ENCODE measurements at regions not wholly inside any gene's neighbourhood (a gene's known extent, or its start where the extent isn't known, plus 50 kb on each side); places are given as distances from the start of the nearest gene placed in this dataset.

DNA sequence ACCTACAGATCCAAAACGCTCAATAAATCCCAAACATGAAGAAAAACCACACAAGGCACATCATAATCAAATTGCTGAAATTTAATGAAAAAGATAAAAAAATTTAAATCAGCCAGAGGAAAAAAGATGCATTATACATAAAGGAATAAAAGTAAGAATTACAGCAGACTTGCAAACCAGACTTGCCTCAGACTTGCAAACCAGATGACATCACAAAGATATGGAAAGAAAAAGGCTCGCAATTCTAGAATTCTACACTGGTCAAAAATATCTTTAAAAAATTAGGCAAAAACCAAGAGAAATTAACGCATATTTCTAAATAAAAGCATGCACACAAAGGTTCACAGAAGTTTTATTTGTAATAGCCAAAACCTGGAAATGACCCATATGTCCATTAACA, 188.0 kb upstream of the NAMPT start:
- ChIA-PET CTCF (no interaction called here), POLR2A (no interaction called here)
- TF ChIP-seq, protein P1, sequence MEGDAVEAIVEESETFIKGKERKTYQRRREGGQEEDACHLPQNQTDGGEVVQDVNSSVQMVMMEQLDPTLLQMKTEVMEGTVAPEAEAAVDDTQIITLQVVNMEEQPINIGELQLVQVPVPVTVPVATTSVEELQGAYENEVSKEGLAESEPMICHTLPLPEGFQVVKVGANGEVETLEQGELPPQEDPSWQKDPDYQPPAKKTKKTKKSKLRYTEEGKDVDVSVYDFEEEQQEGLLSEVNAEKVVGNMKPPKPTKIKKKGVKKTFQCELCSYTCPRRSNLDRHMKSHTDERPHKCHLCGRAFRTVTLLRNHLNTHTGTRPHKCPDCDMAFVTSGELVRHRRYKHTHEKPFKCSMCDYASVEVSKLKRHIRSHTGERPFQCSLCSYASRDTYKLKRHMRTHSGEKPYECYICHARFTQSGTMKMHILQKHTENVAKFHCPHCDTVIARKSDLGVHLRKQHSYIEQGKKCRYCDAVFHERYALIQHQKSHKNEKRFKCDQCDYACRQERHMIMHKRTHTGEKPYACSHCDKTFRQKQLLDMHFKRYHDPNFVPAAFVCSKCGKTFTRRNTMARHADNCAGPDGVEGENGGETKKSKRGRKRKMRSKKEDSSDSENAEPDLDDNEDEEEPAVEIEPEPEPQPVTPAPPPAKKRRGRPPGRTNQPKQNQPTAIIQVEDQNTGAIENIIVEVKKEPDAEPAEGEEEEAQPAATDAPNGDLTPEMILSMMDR (IDR thresholded peaks at IDR 0.05; ENCODE audit: low read depth, low read length), result no peak
- no peak overlapping the region for H3K4me3 ChIP-seq (ENCODE audit: low read depth, low read length)
- H3K9me3 ChIP-seq (ENCODE audit: control insufficient read depth, insufficient read depth, low read length), result no peaks in the 10 kb centered on the region
- no peaks in the 10 kb centered on the region for H3K27me3 ChIP-seq (ENCODE audit: control insufficient read depth, insufficient read depth, low read length)
- no peak overlapping the region for H3K27ac ChIP-seq (ENCODE audit: low read depth, low read length)
- DNase-seq (ENCODE audit: low read depth, low spot score), result no peak

- Histone ChIP-seq H3K27me3 (ENCODE audit: control insufficient read depth, insufficient read depth, low read length) (no peaks in the 10 kb centered on the region), H3K27ac (ENCODE audit: low read depth, low read length) (no peak overlapping the region), H3K9me3 (ENCODE audit: control insufficient read depth, insufficient read depth, low read length) (no peaks in the 10 kb centered on the region), H3K4me3 (ENCODE audit: low read depth, low read length) (no peak overlapping the region)
- DNase-seq (ENCODE audit: low read depth, low spot score), result no peak
- TF ChIP-seq, protein P1 (IDR thresholded peaks at IDR 0.05; ENCODE audit: low read depth, low read length), result no peak
- ChIA-PET CTCF (interaction anchor here (0.5 kb wide), 1 partner anchor 11 kb away, joined by 3 read pairs; no protein-coding TSS in a partner anchor), POLR2A (no interaction called here)
Observed at GRCh38 chr7:106471686-106472440, 187.1 kb upstream of the NAMPT start.

DNA sequence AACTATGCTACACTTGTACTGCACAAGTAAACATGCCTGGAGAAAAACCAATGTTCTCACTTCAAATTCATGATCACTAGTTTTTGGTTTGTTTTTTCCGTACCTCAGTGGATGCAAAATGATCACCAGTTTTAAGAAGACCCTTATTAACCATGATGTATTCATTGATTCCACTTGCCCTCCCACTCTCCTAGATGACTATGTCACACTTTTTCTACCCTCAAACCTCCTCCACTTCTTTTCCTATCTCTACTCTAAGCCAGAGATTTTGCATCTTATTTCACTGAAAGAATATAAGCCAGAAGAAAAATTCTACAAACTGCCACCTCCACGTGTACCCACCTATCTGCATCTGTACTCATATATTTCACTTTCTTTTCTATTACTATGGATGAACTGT, 186.2 kb upstream of the NAMPT start:
- H3K27me3 ChIP-seq (ENCODE audit: control insufficient read depth, insufficient read depth, low read length), result no peaks in the 10 kb centered on the region
- no peaks in the 10 kb centered on the region for H3K9me3 ChIP-seq (ENCODE audit: control insufficient read depth, insufficient read depth, low read length)
- ChIA-PET CTCF (no interaction called here), POLR2A (no interaction called here)
- TF ChIP-seq, protein P1 (IDR thresholded peaks at IDR 0.05; ENCODE audit: low read depth, low read length), result no peak
- no peak for DNase-seq (ENCODE audit: low read depth, low spot score)
- no peak overlapping the region for H3K4me3 ChIP-seq (ENCODE audit: low read depth, low read length)
- no peak overlapping the region for H3K27ac ChIP-seq (ENCODE audit: low read depth, low read length)

GRCh38 chr7:106466867-106467266, 182.1 kb upstream of the NAMPT start:
- ChIA-PET POLR2A (no interaction called here), CTCF (interaction anchor here (0.8 to 7.2 kb wide), 2 partner anchors 270 to 292 kb away, joined by 3 to 287 read pairs; no protein-coding TSS in a partner anchor)
- no peak overlapping the region for H3K27ac ChIP-seq (ENCODE audit: low read depth, low read length)
- no peak for DNase-seq (ENCODE audit: low read depth, low spot score)
- H3K9me3 ChIP-seq (ENCODE audit: control insufficient read depth, insufficient read depth, low read length), result no peaks in the 10 kb centered on the region
- TF ChIP-seq, protein P1 (IDR thresholded peaks at IDR 0.05; ENCODE audit: low read depth, low read length), result no peak
- no peak overlapping the region for H3K4me3 ChIP-seq (ENCODE audit: low read depth, low read length)
- H3K27me3 ChIP-seq (ENCODE audit: control insufficient read depth, insufficient read depth, low read length), result no peaks in the 10 kb centered on the region

DNA sequence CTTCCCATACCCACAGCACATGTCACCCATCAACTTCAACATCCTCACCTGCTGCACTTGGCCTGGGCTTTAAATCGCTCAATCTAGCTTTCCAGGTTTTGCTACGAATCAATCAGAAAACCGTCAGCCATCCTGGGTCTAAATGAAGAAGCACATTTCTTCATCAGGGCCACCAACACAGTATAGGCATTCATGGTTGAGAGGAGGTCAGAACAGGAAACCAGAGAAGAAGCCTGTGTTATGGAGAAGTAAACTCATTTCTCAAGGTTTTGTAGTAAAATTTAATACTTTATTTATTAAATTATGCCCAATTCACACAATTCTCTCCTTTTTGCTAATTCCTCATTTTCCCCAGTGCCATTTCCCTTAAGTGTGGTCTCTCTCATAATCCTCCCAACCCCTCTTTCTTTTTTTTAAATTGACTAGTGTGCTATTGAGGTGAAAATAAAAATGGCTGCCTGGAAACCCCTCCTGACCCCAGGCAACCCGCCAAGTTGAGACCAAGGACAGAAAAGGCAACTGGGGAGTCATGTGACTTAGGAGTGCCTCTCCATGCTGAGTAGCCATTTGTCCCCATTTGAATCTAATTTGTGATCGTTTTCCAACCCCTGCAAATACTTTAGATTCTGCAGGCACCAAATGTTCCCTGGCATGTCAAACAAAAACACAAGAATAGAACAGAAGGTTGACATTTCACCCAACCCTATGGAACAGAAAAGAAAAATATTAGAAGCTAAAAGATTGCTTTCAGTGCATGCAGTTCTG, 181.1 kb upstream of the NAMPT start:
- CTCF ChIA-PET, result interaction anchor here (0.8 to 7.2 kb wide), 3 partner anchors 249 to 291 kb away, joined by 3 to 287 read pairs (median 4); no protein-coding TSS in a partner anchor
- no peak overlapping the region for H3K27ac ChIP-seq (ENCODE audit: low read depth, low read length)
- POLR2A ChIA-PET, result no interaction called here

More for the DNA sequence above, 181.1 kb upstream of the NAMPT start:
- TF ChIP-seq, protein P1 (IDR thresholded peaks at IDR 0.05; ENCODE audit: low read depth, low read length), result no peak
- no peaks in the 10 kb centered on the region for H3K27me3 ChIP-seq (ENCODE audit: control insufficient read depth, insufficient read depth, low read length)
- no peak for DNase-seq (ENCODE audit: low read depth, low spot score)
- no peaks in the 10 kb centered on the region for H3K9me3 ChIP-seq (ENCODE audit: control insufficient read depth, insufficient read depth, low read length)
- H3K4me3 ChIP-seq (ENCODE audit: low read depth, low read length), result no peak overlapping the region

Measured in AG04450 (cell line).